Putamen (tissue), 1 donor: ENCODE measurements at regions not wholly inside any gene's neighbourhood (a gene's known extent, or its start where the extent isn't known, plus 50 kb on each side); places are given as distances from the start of the nearest gene placed in this dataset.

ENCODE experiments used
- DNase-seq: peaks from one replicate; pipeline ENCODE4 v3.0.0-alpha.2; 2016; ENCODE audit warnings: low spot score

DNA sequence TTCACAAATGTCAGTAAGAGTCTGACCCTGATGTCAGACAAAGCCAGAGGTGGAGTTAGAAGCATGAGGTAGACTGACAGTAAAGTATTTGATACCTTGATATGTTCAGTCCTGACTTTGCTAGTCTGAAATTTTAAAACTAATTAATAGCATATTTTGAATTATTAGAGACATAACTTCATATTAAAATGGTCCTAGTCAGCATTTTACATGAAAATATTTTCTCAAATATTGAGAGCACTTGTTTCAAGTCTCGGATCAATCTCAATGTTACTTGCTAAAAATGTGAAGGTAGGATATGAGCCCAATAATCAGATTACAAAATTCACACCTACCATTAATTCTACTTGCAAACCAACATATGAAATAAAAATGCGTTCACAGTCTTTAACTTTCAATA is 58.1 kb upstream of the TTC14 start:
- DNase-seq: no peak

DNA sequence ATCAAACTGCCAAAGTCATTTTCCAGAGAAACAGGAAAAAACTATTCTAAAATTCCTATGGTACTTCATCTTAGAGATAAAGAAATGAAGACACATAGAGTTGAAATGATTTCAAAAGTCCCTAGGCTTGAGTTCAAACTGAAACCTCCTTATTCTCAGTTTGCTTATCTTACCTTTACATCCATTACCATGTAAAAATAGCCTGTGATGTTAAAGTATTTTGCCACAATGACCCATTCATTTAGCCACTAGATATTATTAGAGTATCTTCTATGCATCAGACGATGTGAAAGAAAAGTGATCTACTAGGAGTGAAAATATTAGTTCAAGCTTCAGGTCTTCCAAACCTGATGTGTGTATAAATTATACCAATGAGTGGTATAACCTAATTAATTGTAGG is 55.1 kb upstream of the TTC14 start:
- DNase-seq: no peak

DNA sequence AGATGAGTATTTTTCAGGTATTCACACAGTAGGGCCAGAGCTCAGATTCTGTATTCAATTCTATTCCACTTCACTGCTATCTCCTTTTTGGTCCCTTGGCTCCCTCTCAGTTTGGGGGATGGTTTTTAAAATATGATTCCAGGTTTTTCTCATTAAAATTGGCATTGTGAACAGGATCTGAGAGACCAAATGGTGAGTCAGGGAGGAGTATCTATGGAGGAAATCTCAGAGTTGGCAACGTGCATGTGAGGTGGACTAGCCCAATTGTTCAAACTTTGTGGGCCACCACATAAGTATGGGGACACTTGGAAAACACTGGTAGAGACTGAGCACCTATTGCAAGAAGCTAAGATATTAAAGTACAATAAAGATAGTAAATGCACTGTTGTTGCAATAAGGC is 53.9 kb upstream of the TTC14 start:
- DNase-seq: no peak
